Renal cortical epithelial cell (primary cell): ENCODE measurements at regions not wholly inside any gene's neighbourhood (a gene's known extent, or its start where the extent isn't known, plus 50 kb on each side); places are given as distances from the start of the nearest gene placed in this dataset.
A peak's percentile ranks its signal among the peaks of the same experiment; 100 is the strongest.
"Not testable (repeated sequence)": the region's sequence is repeated elsewhere in the genome, so short reads cannot be mapped to it uniquely, and the experiment has no call there.

Source experiments
- DNase-seq: peaks from one replicate; pipeline ENCODE4 v3.0.0-alpha.2; 2011; ENCODE audit warnings: low read depth

GRCh38 chr2:144670080-144670479 lies 150.2 kb upstream of the ZEB2 start:
- DNase-seq: no peak

GRCh38 chr2:144669196-144669987 lies 149.5 kb upstream of the ZEB2 start:
- DNase-seq: no peak

- no peak for DNase-seq
Measured at GRCh38 chr2:144668493-144669110, 148.7 kb upstream of the ZEB2 start.

- no peak for DNase-seq
Measured at GRCh38 chr2:144666032-144666431, 146.1 kb upstream of the ZEB2 start.

- no peak for DNase-seq
Measured at GRCh38 chr2:144663207-144663606, 143.3 kb upstream of the ZEB2 start.

GRCh38 chr2:144660518-144661316 lies 140.8 kb upstream of the ZEB2 start:
- DNase-seq: peak; percentile 59

GRCh38 chr2:144659731-144660275 lies 139.9 kb upstream of the ZEB2 start:
- peak; percentile 99 for DNase-seq

GRCh38 chr2:144654523-144654922 lies 134.6 kb upstream of the ZEB2 start:
- no peak for DNase-seq

GRCh38 chr2:144650907-144651306 lies 131.0 kb upstream of the ZEB2 start:
- DNase-seq: no peak

GRCh38 chr2:144648837-144649465 lies 129.0 kb upstream of the ZEB2 start:
- no peak for DNase-seq

- DNase-seq: no peak
Measured at GRCh38 chr2:144645083-144645778, 125.3 kb upstream of the ZEB2 start.

GRCh38 chr2:144644549-144644948 lies 124.6 kb upstream of the ZEB2 start:
- no peak for DNase-seq

- no peak for DNase-seq
Measured at GRCh38 chr2:144643537-144644336, 123.8 kb upstream of the ZEB2 start.

- DNase-seq: no peak
Measured at GRCh38 chr2:144642856-144643255, 122.9 kb upstream of the ZEB2 start.

- DNase-seq: peak; percentile 90
Measured at GRCh38 chr2:144642131-144642530, 122.2 kb upstream of the ZEB2 start.

GRCh38 chr2:144638250-144638649 lies 118.3 kb upstream of the ZEB2 start:
- DNase-seq: not testable (repeated sequence)

GRCh38 chr2:144636860-144637259 lies 116.9 kb upstream of the ZEB2 start:
- DNase-seq: not testable (repeated sequence)

- no peak for DNase-seq
Measured at GRCh38 chr2:144632809-144633208, 112.9 kb upstream of the ZEB2 start.

GRCh38 chr2:144631636-144632035 lies 111.7 kb upstream of the ZEB2 start:
- no peak for DNase-seq

- peak; percentile 78 for DNase-seq
Measured at GRCh38 chr2:144630459-144631215, 110.7 kb upstream of the ZEB2 start.
